ENCODE measurements at regions not wholly inside any gene's neighbourhood (a gene's known extent, or its start where the extent isn't known, plus 50 kb on each side); places are given as distances from the start of the nearest gene placed in this dataset.

- TF ChIP-seq, protein P1, sequence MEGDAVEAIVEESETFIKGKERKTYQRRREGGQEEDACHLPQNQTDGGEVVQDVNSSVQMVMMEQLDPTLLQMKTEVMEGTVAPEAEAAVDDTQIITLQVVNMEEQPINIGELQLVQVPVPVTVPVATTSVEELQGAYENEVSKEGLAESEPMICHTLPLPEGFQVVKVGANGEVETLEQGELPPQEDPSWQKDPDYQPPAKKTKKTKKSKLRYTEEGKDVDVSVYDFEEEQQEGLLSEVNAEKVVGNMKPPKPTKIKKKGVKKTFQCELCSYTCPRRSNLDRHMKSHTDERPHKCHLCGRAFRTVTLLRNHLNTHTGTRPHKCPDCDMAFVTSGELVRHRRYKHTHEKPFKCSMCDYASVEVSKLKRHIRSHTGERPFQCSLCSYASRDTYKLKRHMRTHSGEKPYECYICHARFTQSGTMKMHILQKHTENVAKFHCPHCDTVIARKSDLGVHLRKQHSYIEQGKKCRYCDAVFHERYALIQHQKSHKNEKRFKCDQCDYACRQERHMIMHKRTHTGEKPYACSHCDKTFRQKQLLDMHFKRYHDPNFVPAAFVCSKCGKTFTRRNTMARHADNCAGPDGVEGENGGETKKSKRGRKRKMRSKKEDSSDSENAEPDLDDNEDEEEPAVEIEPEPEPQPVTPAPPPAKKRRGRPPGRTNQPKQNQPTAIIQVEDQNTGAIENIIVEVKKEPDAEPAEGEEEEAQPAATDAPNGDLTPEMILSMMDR (conservative IDR thresholded peaks at IDR 0.05 in 1 of 2, IDR thresholded peaks at IDR 0.05 in 1 of 2; ENCODE audit: low read depth in 1 of 2, low read length in 2 of 2): no peak
- no peak for TF ChIP-seq EZH2 (IDR thresholded peaks at IDR 0.05; ENCODE audit: low read length, missing control alignments)
- Histone ChIP-seq H3K79me2 (ENCODE audit: control insufficient read depth, insufficient read depth, low read length) (no peaks in the 10 kb centered on the region), H3K4me1 (ENCODE audit: control insufficient read depth, extremely low read depth, insufficient read depth, low read length) (no peaks in the 10 kb centered on the region), H2AFZ (ENCODE audit: low read length) (no peak overlapping the region), H3K27ac (ENCODE audit: insufficient read depth, low read length) (no peak overlapping the region), H3K4me3 (replicated peaks in 1 of 4; ENCODE audit: control extremely low read depth in 1 of 4, insufficient read depth in 1 of 4, low read depth in 3 of 4, low read length in 4 of 4) (no peak overlapping the region), H3K27me3 (ENCODE audit: control insufficient read depth, insufficient read depth, low read length) (no peaks in the 10 kb centered on the region), H4K20me1 (ENCODE audit: control insufficient read depth, extremely low read depth, insufficient read depth, low read length) (no peaks in the 10 kb centered on the region), H3K36me3 (ENCODE audit: control insufficient read depth, insufficient read depth, low read length) (no peaks in the 10 kb centered on the region), H3K9ac (ENCODE audit: insufficient read depth, low read length) (no peak overlapping the region), H3K4me2 (ENCODE audit: extremely low read depth, insufficient read depth, low read length) (no peak overlapping the region), H3K9me3 (ENCODE audit: control insufficient read depth, insufficient read depth, low read depth, low read length) (no peaks in the 10 kb centered on the region)
- no peak for DNase-seq (ENCODE audit: low read depth in 2 of 2)
Measured at GRCh38 chr5:23305055-23305454, 202.4 kb upstream of the PRDM9 start.

DNA sequence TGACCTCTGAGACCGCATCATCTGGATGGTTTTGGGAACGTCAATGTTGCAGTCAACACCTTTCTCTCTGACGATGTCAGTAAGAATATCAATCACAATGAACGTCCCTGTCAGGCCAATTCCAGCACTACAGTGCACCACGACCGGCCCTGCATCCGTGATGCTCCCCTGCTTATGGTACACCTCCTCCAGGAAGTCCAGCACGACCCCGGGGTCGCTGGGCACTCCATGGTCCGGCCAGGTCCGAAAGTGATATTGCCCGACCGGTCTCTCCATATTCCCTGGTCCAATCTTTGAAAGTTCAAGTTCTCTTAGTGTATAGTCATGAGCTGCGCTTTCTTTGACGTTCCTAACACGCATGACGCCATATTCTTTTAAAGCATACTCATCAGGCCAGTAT, 203.6 kb upstream of the PRDM9 start:
- no peak for TF ChIP-seq EZH2 (IDR thresholded peaks at IDR 0.05; ENCODE audit: low read length, missing control alignments)
- TF ChIP-seq, protein P1 (conservative IDR thresholded peaks at IDR 0.05 in 1 of 2, IDR thresholded peaks at IDR 0.05 in 1 of 2; ENCODE audit: low read depth in 1 of 2, low read length in 2 of 2): no peak
- Histone ChIP-seq H3K79me2 (ENCODE audit: control insufficient read depth, insufficient read depth, low read length) (no peaks in the 10 kb centered on the region), H3K9ac (ENCODE audit: insufficient read depth, low read length) (no peak overlapping the region), H2AFZ (ENCODE audit: low read length) (no peak overlapping the region), H4K20me1 (ENCODE audit: control insufficient read depth, extremely low read depth, insufficient read depth, low read length) (no peaks in the 10 kb centered on the region), H3K4me2 (ENCODE audit: extremely low read depth, insufficient read depth, low read length) (no peak overlapping the region), H3K27ac (ENCODE audit: insufficient read depth, low read length) (no peak overlapping the region), H3K27me3 (ENCODE audit: control insufficient read depth, insufficient read depth, low read length) (no peaks in the 10 kb centered on the region), H3K4me3 (replicated peaks in 1 of 4; ENCODE audit: control extremely low read depth in 1 of 4, insufficient read depth in 1 of 4, low read depth in 3 of 4, low read length in 4 of 4) (no peak overlapping the region), H3K36me3 (ENCODE audit: control insufficient read depth, insufficient read depth, low read length) (no peaks in the 10 kb centered on the region), H3K9me3 (ENCODE audit: control insufficient read depth, insufficient read depth, low read depth, low read length) (no peaks in the 10 kb centered on the region), H3K4me1 (ENCODE audit: control insufficient read depth, extremely low read depth, insufficient read depth, low read length) (no peaks in the 10 kb centered on the region)
- DNase-seq (ENCODE audit: low read depth in 2 of 2): no peak

DNA sequence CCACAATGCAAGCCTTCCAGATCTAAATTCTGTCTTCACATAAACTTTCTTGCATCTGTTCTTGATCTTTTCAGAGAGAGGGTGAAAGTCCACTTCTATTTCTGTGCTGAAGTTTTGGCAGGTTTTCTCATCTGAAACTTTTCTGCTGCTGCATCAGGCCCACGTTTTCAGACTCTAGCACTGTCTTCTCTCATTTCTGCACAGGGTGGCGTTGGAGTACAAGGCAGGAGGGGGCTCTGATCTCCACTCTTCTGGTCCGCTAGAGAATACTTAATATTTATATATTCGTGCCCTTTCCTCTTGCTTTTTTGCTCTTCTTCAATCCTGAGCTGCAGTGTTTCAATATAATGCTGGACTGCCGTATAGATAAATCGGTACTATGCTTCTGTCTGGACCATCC, 204.0 kb upstream of the PRDM9 start:
- no peak for DNase-seq (ENCODE audit: low read depth in 2 of 2)
- no peaks in the 10 kb centered on the region for H3K4me1 ChIP-seq (ENCODE audit: control insufficient read depth, extremely low read depth, insufficient read depth, low read length)
- H3K9me3 ChIP-seq (ENCODE audit: control insufficient read depth, insufficient read depth, low read depth, low read length): no peaks in the 10 kb centered on the region
- H3K4me2 ChIP-seq (ENCODE audit: extremely low read depth, insufficient read depth, low read length): no peak overlapping the region
- no peak overlapping the region for H3K9ac ChIP-seq (ENCODE audit: insufficient read depth, low read length)
- TF ChIP-seq, protein P1 (conservative IDR thresholded peaks at IDR 0.05 in 1 of 2, IDR thresholded peaks at IDR 0.05 in 1 of 2; ENCODE audit: low read depth in 1 of 2, low read length in 2 of 2): no peak
- no peak for TF ChIP-seq EZH2 (IDR thresholded peaks at IDR 0.05; ENCODE audit: low read length, missing control alignments)
- no peak overlapping the region for H2AFZ ChIP-seq (ENCODE audit: low read length)
- H3K27me3 ChIP-seq (ENCODE audit: control insufficient read depth, insufficient read depth, low read length): no peaks in the 10 kb centered on the region
- no peaks in the 10 kb centered on the region for H3K36me3 ChIP-seq (ENCODE audit: control insufficient read depth, insufficient read depth, low read length)
- no peaks in the 10 kb centered on the region for H3K79me2 ChIP-seq (ENCODE audit: control insufficient read depth, insufficient read depth, low read length)
- H3K4me3 ChIP-seq (replicated peaks in 1 of 4; ENCODE audit: control extremely low read depth in 1 of 4, insufficient read depth in 1 of 4, low read depth in 3 of 4, low read length in 4 of 4): no peak overlapping the region
- H4K20me1 ChIP-seq (ENCODE audit: control insufficient read depth, extremely low read depth, insufficient read depth, low read length): no peaks in the 10 kb centered on the region
- H3K27ac ChIP-seq (ENCODE audit: insufficient read depth, low read length): no peak overlapping the region

Measured in fibroblast of lung (primary cell).